SK-MEL-5 (cell line): ENCODE measurements at regions not wholly inside any gene's neighbourhood (a gene's known extent, or its start where the extent isn't known, plus 50 kb on each side); places are given as distances from the start of the nearest gene placed in this dataset.

Source experiments
- DNase-seq: peaks from one replicate; pipeline ENCODE4 v3.0.0-alpha.2; 2016; ENCODE audit warnings: low read depth, low spot score
- in situ Hi-C: cut with HindIII; loops from 2 replicates; pipeline ENCODE4 v1.10.0; 2016; ENCODE audit warnings: low sequenced_read_pairs, high pct_unique_total_duplicates, low pct_unique_long_range_greater_than_20kb

- in situ Hi-C loops, result no loop called here
- no peak for DNase-seq
Observed at GRCh38 chr22:27116312-27117086, 459.1 kb downstream of the MIAT start.

DNA sequence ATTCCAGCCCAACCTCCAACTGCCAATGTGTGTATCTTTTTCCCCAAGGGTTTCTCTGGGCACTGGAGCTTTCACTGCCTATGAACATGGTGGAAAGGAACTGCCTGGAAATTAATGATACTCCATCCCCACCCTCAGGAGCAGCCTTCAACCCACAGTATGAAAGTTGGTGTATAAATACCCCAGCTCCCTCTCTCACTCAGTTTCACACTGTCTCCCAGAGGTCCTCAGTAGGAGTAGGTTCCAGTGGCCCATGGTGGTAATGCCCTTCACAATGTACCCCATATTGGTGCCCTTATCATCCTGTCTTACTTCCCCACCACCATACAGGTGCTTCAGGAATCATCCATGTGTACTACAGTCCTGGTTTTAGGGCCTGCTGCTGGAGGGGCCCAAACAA, 462.6 kb downstream of the MIAT start:
- in situ Hi-C loops, result no loop called here
- no peak for DNase-seq

DNA sequence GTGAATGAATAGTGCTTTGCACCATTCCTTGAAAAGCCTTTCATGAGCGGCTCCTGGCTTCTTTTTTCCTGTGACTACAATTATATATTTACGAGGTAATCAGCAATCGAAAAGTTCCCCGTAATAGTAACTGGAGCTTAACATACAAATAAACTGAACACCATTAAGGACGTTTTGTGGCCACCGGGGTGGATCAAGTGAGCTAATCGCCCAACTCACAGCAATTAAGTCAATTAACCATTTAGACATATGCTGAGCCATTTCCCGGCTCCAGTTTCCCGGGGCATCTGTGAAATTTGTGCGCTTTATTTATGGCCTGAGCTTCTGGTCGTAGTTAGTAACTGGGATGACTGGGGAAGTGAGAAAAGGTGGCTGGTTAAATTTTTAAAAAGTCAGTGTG, 465.2 kb downstream of the MIAT start:
- DNase-seq, result no peak
- in situ Hi-C loops, result no loop called here

GRCh38 chr22:27123880-27124279, 466.5 kb downstream of the MIAT start:
- in situ Hi-C loops, result no loop called here

GRCh38 chr22:27124351-27124966, 467.1 kb downstream of the MIAT start:
- DNase-seq, result no peak
- in situ Hi-C loops, result no loop called here

More at GRCh38 chr22:27123880-27124279, 466.5 kb downstream of the MIAT start:
- DNase-seq, result no peak

GRCh38 chr22:27125539-27125938, 468.2 kb downstream of the MIAT start:
- in situ Hi-C loops, result no loop called here
- no peak for DNase-seq

DNA sequence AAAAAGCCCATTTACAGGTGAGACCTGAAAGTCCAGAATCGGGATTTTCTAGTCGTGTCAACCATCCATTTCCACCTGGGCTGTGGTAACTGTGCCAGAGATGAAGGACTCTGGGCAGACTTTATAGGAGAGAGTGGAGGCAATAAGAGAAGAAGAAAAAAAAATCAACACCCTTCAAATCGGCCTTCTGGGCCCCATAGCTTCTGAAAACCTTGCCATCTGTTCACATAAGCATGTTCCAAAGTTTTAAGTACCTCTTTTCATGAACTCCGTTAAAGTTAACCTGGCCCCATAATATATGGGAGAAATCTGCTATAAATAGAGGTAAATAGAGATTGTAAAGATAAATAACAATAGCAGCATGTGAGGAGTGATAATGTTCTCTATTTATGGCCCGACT, 470.5 kb downstream of the MIAT start:
- in situ Hi-C loops, result no loop called here
- DNase-seq, result no peak

- no peak for DNase-seq
- in situ Hi-C loops, result no loop called here
Observed at GRCh38 chr22:27128461-27129085, 471.2 kb downstream of the MIAT start.

DNA sequence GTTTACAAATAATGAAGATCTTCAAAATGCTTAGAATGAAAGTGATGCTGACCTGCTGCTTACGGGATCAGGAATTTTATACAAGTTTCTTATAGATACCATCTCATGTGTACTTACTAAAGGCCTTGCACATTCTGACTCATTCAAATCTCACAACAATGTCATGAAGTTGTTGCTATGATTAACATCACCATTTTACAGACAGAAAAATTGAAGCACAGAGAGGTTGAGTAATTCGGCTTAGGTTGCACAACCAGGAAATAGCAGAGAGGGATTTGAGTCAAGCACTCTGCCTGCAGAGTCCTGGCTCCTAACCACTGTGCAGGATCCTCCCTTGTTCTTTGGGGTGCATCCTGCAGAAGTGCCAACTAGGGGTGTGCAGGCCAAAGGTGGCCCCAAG, 471.9 kb downstream of the MIAT start:
- in situ Hi-C loops, result no loop called here
- no peak for DNase-seq

GRCh38 chr22:27130906-27131305, 473.5 kb downstream of the MIAT start:
- no peak for DNase-seq
- in situ Hi-C loops, result no loop called here

DNA sequence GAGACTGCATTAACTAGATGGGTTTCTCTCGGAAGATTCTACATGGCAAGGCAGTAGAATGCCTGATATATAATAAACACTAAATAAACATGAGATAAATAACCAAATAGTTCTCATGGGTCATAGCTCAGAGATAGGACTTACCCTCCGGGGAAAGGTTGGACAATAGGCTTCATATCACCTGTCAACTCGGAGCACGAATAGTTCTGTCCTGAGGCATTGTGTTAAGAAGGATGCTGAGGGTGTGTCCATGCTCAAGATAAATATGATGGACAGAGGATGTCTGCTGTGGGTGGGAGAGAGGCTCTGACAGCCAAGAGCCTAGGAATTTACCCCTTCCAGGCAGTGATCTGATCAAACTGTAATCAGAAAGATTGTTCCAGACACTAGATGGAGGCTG, 474.0 kb downstream of the MIAT start:
- in situ Hi-C loops, result no loop called here
- no peak for DNase-seq

DNA sequence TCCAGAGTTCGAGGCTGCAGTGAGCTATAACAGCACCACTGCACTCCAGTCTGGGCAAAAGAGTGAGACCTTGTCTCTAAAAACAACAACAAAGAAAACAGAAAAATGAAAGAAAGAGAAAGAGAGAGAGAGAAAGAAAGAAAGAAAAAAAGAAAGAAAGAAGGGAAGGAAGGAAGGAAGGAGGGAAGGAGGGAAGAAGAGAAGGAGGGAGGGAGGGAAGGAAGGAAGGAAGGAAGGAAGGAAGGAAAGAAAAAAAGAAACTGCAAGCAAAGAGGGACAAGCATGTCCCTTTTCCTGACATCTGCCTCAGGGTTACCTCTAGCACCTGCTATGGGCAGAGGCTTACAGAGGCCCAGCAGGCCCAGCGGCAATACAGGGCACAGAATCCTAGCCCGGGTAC, 475.0 kb downstream of the MIAT start:
- in situ Hi-C loops, result no loop called here
- DNase-seq, result no peak

GRCh38 chr22:27133019-27133431, 475.6 kb downstream of the MIAT start:
- in situ Hi-C loops, result no loop called here

GRCh38 chr22:27133681-27134314, 476.4 kb downstream of the MIAT start:
- no peak for DNase-seq
- in situ Hi-C loops, result no loop called here

More at GRCh38 chr22:27133019-27133431, 475.6 kb downstream of the MIAT start:
- DNase-seq, result no peak

DNA sequence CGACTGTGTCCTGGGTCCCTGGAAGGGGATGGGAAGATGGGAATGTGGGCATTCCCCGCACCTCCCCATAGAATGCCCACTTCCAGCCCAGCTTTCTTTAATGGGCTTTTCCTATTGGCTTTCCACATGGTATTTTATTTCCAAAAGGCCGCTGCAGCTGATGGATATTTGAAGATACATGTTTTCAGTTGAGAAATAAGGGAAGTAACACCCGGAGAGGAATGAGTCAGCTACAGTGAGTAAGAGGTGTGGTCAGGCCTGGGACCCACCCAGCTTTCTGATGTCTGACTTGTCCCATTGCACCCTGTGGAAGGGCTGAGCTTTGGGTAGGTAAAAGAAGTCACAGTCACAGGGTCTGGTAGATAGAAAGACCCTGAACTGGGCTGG, 476.9 kb downstream of the MIAT start:
- in situ Hi-C loops, result no loop called here
- DNase-seq, result no peak

DNA sequence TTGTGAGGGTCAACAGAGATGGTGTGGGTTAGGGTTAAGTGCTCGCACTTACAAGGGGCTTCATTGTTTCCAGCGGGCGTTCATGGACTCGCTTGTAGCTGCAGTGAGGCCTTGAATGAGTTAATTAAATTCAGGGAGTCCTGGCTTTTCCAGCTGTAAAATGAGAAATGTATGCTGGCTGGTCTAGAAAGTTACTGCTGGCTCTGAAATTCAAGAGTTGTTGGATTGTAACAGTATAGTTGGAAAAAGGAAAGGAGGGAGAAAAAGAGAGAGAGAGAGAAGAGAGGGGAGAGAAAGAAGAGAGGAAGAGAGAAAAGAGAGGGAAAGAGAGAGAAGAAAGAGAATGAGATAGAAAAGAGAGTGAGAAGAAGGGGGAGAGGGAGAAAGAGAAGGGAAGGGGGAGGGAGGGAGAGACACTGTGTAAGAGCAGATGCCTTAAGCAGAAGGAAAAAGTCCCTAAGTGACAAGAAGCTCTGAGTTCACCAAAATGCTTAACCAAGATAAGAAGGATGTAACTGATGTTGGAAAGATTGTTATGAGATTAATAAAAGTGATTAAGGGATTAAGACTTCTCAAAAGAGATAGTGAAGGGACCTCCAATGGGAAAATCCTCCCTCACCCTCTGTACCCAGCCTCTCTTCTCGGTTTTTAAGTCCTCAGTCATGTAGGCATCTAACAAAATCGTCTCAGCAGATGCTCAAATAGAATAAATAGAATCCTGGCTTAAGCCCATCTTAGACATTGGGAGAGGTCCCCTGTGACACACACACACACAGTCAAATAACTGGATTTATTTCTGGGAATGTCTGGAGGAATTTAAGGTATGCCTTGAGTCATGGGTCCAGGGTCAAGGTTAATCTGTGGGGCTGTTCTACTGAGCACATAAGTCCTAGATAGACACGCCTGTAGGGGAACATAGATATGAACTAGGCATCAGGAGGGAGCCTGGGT, 477.9 kb downstream of the MIAT start:
- DNase-seq, result no peak
- in situ Hi-C loops, result no loop called here

GRCh38 chr22:27136596-27136995, 479.2 kb downstream of the MIAT start:
- in situ Hi-C loops, result no loop called here
- no peak for DNase-seq
